Vagina (tissue), 2 donors: ENCODE measurements at regions not wholly inside any gene's neighbourhood (a gene's known extent, or its start where the extent isn't known, plus 50 kb on each side); places are given as distances from the start of the nearest gene placed in this dataset.

Experiments used
- POLR2AphosphoS5 ChIP-seq, 2 donors: sonication (generic); formaldehyde crosslinking; IDR thresholded peaks; one replicate each; pipeline ENCODE4 v1.9.0; 2017; ENCODE audit warnings: antibody characterized with exemption in 2 of 2, mild to moderate bottlenecking in 2 of 2, low read depth in 1 of 2; ENCODE audit not compliant: insufficient read depth in 1 of 2
- TF ChIP-seq, protein P1 (sequence below), 3 experiments: fragments of 450-650 bp in 2 of 3; fragments of 200-600 bp in 1 of 3; sonication (generic) in 1 of 3; IDR thresholded peaks; one replicate each; pipeline ENCODE4 v1.5.1; 2017 to 2019; ENCODE audit warnings: antibody characterized with exemption in 3 of 3, mild to moderate bottlenecking in 2 of 3, moderate library complexity in 2 of 3

DNA sequence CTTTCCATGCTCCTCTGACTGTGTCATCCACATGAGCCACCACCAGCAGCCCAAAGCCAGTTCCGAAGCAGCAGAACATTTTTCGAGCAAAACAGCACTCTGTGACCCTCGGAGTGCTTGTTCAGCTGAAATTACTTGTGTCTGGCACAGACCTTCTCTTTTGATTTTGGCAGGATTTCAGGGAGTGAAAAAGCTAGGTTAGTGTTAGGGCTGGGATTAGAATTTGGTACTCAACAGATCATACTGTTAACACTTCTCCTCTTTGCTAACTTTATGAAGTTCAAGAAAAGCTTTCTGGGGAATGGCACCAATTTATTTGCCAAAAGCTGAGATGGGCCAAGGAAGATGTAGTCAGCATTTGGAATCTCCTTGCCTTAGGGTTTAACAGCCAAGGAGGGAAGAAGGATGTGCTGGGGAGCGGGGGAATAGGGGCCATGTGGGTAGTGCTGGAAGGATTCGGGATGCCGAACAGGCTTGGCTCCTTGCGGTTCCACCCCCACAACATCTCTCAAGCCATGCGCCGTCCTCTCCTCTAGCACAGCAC lies 55.1 kb upstream of the TRA2B start:
- TF ChIP-seq POLR2AphosphoS5 (IDR thresholded peaks at IDR 0.05; ENCODE audit: insufficient read depth in 1 of 2, low read depth in 1 of 2) = no peak
- TF ChIP-seq, protein P1, sequence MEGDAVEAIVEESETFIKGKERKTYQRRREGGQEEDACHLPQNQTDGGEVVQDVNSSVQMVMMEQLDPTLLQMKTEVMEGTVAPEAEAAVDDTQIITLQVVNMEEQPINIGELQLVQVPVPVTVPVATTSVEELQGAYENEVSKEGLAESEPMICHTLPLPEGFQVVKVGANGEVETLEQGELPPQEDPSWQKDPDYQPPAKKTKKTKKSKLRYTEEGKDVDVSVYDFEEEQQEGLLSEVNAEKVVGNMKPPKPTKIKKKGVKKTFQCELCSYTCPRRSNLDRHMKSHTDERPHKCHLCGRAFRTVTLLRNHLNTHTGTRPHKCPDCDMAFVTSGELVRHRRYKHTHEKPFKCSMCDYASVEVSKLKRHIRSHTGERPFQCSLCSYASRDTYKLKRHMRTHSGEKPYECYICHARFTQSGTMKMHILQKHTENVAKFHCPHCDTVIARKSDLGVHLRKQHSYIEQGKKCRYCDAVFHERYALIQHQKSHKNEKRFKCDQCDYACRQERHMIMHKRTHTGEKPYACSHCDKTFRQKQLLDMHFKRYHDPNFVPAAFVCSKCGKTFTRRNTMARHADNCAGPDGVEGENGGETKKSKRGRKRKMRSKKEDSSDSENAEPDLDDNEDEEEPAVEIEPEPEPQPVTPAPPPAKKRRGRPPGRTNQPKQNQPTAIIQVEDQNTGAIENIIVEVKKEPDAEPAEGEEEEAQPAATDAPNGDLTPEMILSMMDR (IDR thresholded peaks at IDR 0.05) = no peak
